ENCODE measurements at regions not wholly inside any gene's neighbourhood (a gene's known extent, or its start where the extent isn't known, plus 50 kb on each side); places are given as distances from the start of the nearest gene placed in this dataset.

DNA sequence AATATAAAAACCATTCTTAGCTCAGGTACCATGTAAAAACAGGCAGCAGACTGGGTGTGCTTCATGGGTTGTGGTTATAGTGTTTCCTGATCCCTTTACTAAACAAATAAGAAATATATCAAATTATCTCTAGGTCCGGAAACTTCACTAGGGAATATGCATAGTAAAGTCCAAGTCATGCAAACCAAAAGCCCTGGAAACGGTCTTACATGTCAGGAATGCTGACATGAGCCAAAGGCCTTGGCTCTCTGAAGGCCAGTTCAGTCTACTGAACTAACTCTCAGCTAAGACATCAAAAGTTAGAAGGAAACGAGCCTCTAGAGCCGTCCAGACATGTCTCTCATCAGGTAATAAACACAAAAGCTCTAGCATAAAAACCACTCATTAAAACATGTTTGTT is 778.9 kb upstream of the ZNF608 start:
- no peak for TF ChIP-seq POLR2A (IDR thresholded peaks at IDR 0.05)
- TF ChIP-seq CTCF (IDR thresholded peaks at IDR 0.05), result no peak
